Bronchial epithelial cell (primary cell): ENCODE measurements at regions not wholly inside any gene's neighbourhood (a gene's known extent, or its start where the extent isn't known, plus 50 kb on each side); places are given as distances from the start of the nearest gene placed in this dataset.

ENCODE experiments used
- DNase-seq: peaks from one replicate; pipeline ENCODE4 v3.0.0-alpha.2; 2010; ENCODE audit warnings: low read depth
- FAIRE-seq: peaks from 2 replicates; lab custom pipeline; 2011; peaks lifted over from hg19 to GRCh38; lab: Jason Lieb, UNC
- H3K27me3 ChIP-seq: 2 replicates; pipeline ENCODE4 v1.5.1; 2011; ENCODE audit warnings: low read length; ENCODE audit not compliant: control insufficient read depth, insufficient read depth
- H3K36me3 ChIP-seq: 2 replicates; pipeline ENCODE4 v1.5.1; 2011; ENCODE audit warnings: low read length; ENCODE audit not compliant: control insufficient read depth, insufficient read depth
- H3K4me3 ChIP-seq: 2 replicates; pipeline ENCODE4 v1.5.1; 2011; ENCODE audit warnings: mild to moderate bottlenecking, low read depth, low read length, control low read depth
- TF ChIP-seq, protein P1 (sequence below): IDR thresholded peaks from 2 replicates; pipeline ENCODE4 v1.5.1; 2011; ENCODE audit warnings: mild to moderate bottlenecking, moderate library complexity, low read length, control low read depth, inconsistent platforms; ENCODE audit not compliant: insufficient read depth, severe bottlenecking

DNA sequence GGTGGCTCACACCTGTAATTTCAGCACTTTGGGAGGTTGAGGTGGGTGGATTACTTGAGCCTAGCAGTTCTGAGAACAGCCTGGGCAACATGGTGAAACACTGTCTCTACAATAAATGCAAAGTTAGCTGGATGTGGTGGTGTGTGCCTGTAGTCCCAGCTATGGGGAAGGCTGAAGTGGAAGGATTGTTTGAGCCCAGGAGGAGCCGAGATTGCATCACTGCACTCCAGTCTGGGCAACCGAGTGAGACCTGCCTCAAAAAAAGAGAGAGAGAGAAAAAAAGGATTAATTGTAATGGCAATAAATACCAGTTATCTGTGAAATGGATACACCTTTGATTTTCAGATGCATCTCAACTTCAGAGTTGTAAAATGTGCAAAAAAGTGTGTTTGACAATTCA, 58.8 kb downstream of the SPRY1 start:
- no peaks in the 10 kb centered on the region for H3K36me3 ChIP-seq
- no peak for DNase-seq
- no peak for FAIRE-seq
- TF ChIP-seq, protein P1, sequence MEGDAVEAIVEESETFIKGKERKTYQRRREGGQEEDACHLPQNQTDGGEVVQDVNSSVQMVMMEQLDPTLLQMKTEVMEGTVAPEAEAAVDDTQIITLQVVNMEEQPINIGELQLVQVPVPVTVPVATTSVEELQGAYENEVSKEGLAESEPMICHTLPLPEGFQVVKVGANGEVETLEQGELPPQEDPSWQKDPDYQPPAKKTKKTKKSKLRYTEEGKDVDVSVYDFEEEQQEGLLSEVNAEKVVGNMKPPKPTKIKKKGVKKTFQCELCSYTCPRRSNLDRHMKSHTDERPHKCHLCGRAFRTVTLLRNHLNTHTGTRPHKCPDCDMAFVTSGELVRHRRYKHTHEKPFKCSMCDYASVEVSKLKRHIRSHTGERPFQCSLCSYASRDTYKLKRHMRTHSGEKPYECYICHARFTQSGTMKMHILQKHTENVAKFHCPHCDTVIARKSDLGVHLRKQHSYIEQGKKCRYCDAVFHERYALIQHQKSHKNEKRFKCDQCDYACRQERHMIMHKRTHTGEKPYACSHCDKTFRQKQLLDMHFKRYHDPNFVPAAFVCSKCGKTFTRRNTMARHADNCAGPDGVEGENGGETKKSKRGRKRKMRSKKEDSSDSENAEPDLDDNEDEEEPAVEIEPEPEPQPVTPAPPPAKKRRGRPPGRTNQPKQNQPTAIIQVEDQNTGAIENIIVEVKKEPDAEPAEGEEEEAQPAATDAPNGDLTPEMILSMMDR: no peak
- H3K4me3 ChIP-seq: no peak overlapping the region
- H3K27me3 ChIP-seq: no peaks in the 10 kb centered on the region

DNA sequence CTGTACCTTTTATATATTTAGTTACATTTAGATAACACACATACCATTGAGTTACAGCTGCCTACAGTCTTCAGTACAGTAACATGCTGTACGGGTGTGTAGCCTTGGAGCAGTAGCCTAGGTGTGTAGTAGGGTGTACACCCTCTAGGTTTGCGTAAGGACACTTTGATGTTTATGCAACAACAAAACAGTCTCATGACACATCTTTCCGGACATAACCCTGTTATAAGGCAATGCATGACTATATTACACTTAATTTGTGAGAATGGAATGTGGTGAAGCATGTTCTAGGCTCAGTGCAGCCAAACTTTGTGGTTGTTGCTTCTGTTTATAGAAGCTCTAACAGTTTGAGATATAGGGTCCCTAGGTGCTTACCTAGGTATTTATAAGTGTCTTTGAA, 65.4 kb downstream of the SPRY1 start:
- TF ChIP-seq, protein P1: no peak
- Histone ChIP-seq H3K4me3 (no peak overlapping the region), H3K36me3 (no peaks in the 10 kb centered on the region), H3K27me3 (no peaks in the 10 kb centered on the region)
- peak; percentile 93 for DNase-seq
- no peak for FAIRE-seq

- TF ChIP-seq, protein P1: no peak
- DNase-seq (no peak), FAIRE-seq (no peak)
- H3K27me3 ChIP-seq: no peaks in the 10 kb centered on the region
- no peaks in the 10 kb centered on the region for H3K36me3 ChIP-seq
- H3K4me3 ChIP-seq: no peak overlapping the region
Observed at GRCh38 chr4:123463869-123464268, 67.3 kb downstream of the SPRY1 start.

- H3K4me3 ChIP-seq: no peak overlapping the region
- no peak for FAIRE-seq
- no peaks in the 10 kb centered on the region for H3K27me3 ChIP-seq
- TF ChIP-seq, protein P1: no peak
- no peak for DNase-seq
- H3K36me3 ChIP-seq: no peaks in the 10 kb centered on the region
Observed at GRCh38 chr4:123465416-123465815, 68.8 kb downstream of the SPRY1 start.

GRCh38 chr4:123466080-123466785, 69.6 kb downstream of the SPRY1 start:
- TF ChIP-seq, protein P1: no peak
- DNase-seq (no peak), FAIRE-seq (no peak)
- no peaks in the 10 kb centered on the region for H3K27me3 ChIP-seq
- no peaks in the 10 kb centered on the region for H3K36me3 ChIP-seq
- H3K4me3 ChIP-seq: no peak overlapping the region

DNA sequence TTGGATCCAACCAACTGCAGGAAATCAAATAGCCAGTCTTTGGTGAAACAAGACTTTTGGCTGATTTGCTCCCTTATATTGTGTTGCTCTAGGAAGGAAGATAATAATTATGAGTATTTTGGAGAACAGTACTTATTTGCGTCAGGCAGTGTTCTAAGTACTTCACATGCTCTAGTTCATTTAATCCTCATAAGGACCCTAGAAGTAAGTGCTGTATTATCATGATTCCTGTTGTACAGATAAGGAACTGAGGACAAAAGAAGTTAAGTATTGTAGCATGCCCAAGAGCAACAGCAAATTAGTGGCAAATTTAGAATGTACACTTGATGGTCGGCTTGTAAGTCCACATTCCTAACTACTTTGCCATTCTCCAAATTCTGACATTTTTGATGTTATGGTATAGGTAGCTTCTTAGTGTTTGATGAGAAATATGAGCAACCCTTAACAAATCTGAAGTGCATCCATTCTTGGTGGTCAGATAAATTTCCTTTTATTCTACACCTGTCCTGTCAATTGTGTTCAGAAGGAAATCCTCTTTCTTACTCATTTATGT, 72.0 kb downstream of the SPRY1 start:
- TF ChIP-seq, protein P1: no peak
- Histone ChIP-seq H3K4me3 (no peak overlapping the region), H3K36me3 (no peaks in the 10 kb centered on the region), H3K27me3 (no peaks in the 10 kb centered on the region)
- no peak for DNase-seq
- FAIRE-seq: no peak
